ENCODE measurements at regions not wholly inside any gene's neighbourhood (a gene's known extent, or its start where the extent isn't known, plus 50 kb on each side); places are given as distances from the start of the nearest gene placed in this dataset.
"Not testable (repeated sequence)": the region's sequence is repeated elsewhere in the genome, so short reads cannot be mapped to it uniquely, and the experiment has no call there.

DNA sequence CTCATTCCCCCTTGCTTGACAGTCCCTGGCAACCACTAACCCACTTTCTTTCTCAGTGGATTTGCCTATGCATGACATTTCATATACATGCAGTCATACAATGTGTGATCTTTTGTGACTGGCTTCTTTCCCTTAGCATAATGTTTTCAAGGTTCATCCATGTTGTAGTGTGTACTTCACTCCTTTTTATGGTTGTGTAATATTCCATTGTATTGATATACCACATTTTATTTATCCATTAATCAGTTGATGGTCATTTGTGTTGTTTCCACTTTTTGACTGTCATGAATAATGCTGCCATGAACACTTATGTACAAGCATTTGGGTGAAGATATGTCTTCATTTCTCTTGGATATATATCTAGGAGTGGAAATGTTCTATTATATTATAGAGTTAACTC is 127.7 kb upstream of the GRIK3 start:
- no peak for DNase-seq (ENCODE audit: low read depth)

- DNase-seq (ENCODE audit: low read depth), result no peak
Measured at GRCh38 chr1:37166005-37166404, 131.7 kb upstream of the GRIK3 start.

GRCh38 chr1:37167479-37167878 is 133.2 kb upstream of the GRIK3 start:
- DNase-seq (ENCODE audit: low read depth), result no peak

GRCh38 chr1:37169241-37169640 is 134.9 kb upstream of the GRIK3 start:
- DNase-seq (ENCODE audit: low read depth), result no peak

- no peak for DNase-seq (ENCODE audit: low read depth)
Measured at GRCh38 chr1:37169743-37170275, 135.5 kb upstream of the GRIK3 start.

DNA sequence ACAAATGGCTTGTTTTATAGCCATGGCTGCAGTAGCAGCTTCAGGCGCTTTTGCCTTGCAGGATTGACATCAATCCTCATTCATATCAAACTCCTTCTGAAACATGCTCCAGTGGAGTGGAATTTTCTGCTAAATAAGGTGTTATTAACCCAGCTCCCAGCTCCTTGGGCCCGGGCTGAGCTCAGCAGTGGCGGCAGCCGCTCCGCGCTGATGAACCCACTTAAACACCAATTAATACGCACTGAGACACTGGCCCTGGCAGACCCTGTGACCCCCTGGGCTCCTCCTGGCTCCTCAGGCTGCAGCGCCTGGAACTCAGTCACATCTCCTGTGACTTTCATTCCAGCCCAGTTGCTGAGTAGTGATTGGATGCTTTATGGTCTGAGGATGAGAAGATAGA is 137.4 kb upstream of the GRIK3 start:
- no peak for DNase-seq (ENCODE audit: low read depth)

GRCh38 chr1:37174341-37174740 is 140.0 kb upstream of the GRIK3 start:
- no peak for DNase-seq (ENCODE audit: low read depth)

DNA sequence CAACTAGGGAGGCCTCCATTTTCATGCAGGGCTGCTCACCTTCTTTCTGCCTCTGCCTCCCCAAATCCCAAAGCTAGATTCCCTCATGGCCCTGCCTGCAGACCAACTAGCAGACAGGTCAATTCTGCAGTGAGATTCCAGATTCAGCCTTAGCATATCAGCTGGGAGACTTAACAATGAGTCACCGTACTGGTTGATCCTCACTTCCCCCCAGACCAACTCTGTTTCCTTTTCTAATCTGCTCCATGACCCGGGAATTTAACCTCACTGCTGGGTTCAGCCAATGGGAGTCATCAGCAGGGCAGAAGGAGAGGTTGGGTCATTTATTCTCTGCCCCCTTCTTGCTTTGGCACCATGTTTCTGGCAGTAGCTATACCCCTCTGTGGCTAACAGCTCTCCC is 140.6 kb upstream of the GRIK3 start:
- peak; percentile 10 for DNase-seq (ENCODE audit: low read depth)

DNA sequence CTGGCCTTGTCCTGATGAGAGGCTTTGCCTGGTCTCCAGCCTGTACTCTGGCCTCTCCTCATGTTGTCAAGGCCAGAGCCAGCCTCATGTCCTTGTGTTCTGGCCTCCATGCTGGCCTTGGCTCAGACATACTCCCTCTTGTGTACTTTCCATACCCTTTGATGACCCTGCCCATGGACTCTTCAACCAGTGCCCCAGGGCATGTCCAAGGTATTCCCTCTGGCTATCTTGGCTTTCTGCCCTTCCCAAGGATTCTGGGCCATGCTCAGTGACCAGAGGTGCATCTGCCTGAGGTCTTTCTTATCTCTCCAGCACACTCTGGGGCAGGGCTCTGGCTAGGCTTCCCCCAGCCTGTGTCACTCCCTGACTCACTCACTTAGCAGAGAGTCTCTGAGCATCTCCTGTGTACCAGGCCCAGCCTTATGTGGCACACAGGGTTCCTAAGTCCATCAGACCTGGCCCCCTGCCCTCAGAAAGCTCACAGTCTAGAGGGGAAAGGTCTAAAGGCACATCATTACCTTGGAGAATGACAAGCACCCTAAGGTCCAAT is 141.4 kb upstream of the GRIK3 start:
- DNase-seq (ENCODE audit: low read depth), result no peak

GRCh38 chr1:37176269-37176668 is 142.0 kb upstream of the GRIK3 start:
- no peak for DNase-seq (ENCODE audit: low read depth)

DNA sequence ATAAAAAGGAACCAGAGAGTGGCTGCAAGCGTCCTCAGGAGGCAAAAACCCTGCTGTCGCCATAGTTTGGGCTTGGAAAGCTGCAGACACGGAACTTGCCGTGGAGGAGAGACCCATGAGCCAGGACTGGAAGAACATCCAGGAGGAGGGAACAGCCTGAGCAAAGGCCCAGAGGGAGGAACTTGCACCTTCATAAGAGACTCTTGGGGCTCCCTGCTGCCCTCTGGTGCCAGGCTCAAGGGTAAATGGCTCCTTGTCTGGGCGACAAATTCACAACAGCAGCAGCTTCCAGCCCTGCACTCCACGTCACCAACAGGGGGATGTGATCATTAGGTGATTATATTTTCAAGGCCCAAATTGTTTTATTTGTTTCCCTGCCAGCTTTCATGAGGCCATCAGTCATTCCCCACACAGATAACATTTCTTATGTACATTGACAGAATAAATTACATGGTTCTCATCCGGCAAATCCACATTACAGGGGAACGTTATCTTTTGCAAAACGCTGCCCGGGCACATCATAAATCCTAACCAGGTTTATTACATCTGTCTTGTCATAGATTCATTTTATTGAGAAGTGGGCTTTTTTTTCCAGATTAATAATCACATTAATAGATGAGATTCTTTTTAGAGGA is 143.0 kb upstream of the GRIK3 start:
- peak; percentile 36 for DNase-seq (ENCODE audit: low read depth)

GRCh38 chr1:37181425-37181824 is 147.1 kb upstream of the GRIK3 start:
- no peak for DNase-seq (ENCODE audit: low read depth)

GRCh38 chr1:37184789-37185188 is 150.5 kb upstream of the GRIK3 start:
- no peak for DNase-seq (ENCODE audit: low read depth)

- DNase-seq (ENCODE audit: low read depth), result no peak
Measured at GRCh38 chr1:37186246-37186756, 152.0 kb upstream of the GRIK3 start.

GRCh38 chr1:37189111-37189510 is 154.8 kb upstream of the GRIK3 start:
- DNase-seq (ENCODE audit: low read depth), result no peak

DNA sequence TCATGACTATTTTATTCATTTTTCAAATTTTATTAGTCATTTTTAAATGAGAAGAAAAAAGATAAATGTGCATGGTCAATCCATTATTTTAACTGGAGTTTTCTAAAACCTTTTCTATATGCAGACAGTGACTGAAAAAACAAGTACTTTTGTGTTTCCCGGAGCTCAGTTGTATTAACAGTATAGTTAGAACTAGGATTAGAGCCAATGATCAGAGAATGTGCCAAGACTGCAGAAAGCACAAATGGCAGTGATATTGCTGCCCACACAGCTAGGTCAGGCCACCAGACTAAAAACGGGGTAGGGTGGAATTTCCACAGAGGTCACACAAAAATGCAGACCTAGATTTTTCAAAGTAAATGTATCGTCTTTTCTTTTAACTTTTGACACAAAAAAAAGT is 163.1 kb upstream of the GRIK3 start:
- no peak for DNase-seq (ENCODE audit: low read depth)

- DNase-seq (ENCODE audit: low read depth), result not testable (repeated sequence)
Measured at GRCh38 chr1:37214305-37214704, 180.0 kb upstream of the GRIK3 start.

DNA sequence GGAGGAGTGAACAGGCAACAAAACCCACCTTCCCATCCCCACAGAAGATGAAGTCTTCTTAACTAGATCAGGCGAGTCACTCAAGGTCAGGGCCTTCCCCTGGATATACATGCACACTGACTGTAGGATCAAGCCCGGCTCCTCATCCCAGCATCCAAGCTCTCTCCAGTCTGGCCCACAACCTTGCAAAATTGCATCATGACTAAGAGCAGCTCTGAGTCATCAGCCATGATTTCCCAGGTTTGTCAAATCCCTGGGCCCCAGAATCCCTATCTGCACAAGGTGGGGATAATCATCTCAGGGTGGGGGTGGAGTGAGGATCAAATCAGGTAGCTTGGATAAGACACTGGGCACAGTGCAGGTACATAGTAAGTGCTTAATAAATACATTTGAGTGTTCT is 199.3 kb upstream of the GRIK3 start:
- peak; percentile 15 for DNase-seq (ENCODE audit: low read depth)

DNA sequence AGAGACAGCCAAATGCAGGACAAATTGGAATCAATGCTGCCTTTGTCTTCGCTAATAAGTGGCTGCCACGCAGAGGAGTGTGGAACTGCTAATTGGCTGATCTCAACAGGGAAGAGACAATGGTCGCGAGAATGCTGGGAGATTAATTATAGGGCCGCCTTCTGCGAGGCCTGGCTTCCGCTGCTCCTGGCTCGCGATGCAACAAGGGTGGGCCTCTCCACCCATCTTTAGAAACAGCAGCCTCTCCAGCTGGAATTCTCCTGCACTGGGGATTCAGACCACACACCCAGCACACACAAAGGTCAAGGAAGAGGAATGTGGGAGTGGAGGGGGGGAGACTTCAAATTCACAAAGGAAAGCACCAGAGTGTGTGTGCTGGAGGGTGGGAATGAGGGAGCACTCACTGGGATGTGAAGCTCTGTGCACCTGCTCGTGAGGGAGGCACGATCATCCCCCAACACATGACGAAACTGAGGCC is 200.7 kb upstream of the GRIK3 start:
- no peak for DNase-seq (ENCODE audit: low read depth)

DNA sequence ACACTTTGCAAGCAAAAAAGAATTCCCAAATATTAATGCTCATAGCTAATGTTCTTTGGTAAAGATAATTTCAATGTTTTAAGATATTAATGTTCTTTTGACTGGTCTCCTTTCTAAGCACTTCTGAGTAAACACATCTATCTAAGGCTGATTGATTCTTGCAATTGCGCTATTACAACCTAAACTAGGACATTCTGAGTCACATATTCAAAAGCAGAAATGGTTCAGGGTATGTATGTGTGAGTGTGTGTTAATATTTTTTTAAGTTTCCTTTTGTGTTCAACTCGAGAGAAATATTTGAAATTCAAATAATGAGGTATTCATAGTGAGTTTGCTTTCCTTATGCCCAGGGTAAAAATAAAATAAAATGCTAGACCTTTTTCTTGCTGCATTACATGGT is 203.6 kb upstream of the GRIK3 start:
- no peak for DNase-seq (ENCODE audit: low read depth)

DNA sequence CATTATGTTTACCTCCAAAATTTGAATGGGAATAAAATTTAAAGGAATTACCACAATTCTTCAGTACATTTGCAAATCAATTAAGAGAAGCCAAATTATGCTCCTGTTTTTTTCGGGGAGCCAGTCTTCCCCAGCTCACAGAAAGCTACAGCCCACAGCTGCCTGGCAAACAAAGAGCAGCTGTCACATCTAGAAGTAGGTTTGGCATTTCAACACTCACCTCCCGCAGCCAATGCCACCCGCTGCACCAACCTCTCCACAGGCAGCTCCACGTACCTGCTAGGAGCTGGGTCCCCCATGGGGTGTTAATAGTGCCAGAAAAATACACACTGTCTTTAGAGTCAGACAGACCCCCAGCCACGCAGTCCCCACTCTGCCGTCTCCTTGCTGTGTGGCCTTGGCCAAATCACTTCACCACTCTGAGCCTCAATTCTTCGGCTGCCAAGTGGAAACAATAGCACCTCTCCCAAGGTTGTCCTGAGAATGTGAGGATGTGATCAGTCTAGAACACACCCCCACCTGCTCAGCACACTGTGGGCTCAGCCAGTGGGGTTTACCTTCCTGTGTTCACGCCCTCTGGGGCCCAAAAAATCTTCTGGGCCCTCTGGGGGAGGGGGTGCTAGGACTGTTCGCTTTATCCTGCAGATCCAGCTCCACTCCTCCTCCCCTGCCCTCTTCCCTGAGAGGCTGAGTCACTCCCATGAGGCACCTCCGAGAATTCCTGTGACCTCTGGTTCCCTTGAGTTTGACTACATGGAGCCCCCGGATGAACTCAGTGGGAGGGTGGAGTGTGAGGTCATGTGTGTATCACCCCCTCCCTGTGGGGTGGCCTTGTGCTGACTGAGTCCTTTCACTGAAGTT is 204.3 kb upstream of the GRIK3 start:
- peak; percentile 6 for DNase-seq (ENCODE audit: low read depth)

GRCh38 chr1:37239225-37239740 is 205.0 kb upstream of the GRIK3 start:
- no peak for DNase-seq (ENCODE audit: low read depth)

- DNase-seq (ENCODE audit: low read depth), result no peak
Measured at GRCh38 chr1:37240897-37241296, 206.6 kb upstream of the GRIK3 start.

Measured in ELR (cell line).